ENCODE measurements at regions not wholly inside any gene's neighbourhood (a gene's known extent, or its start where the extent isn't known, plus 50 kb on each side); places are given as distances from the start of the nearest gene placed in this dataset.

GRCh38 chr7:142513178-142513955 lies 235.9 kb upstream of the PRSS1 start:
- Histone ChIP-seq H3K4me2 (ENCODE audit: low read depth, low read length) (no peak overlapping the region), H3K79me2 (ENCODE audit: insufficient read depth, low read length) (no peaks in the 10 kb centered on the region), H3K9me3 (ENCODE audit: low read length) (no peaks in the 10 kb centered on the region), H4K20me1 (ENCODE audit: insufficient read depth, low read length) (no peaks in the 10 kb centered on the region), H3K27ac (ENCODE audit: extremely low read length, insufficient read depth, low read length) (no peak overlapping the region), H3K36me3 (replicated peaks in 1 of 2; ENCODE audit: control insufficient read depth in 1 of 2, insufficient read depth in 2 of 2, low read length in 2 of 2) (no peaks in the 10 kb centered on the region), H2AFZ (ENCODE audit: low read length) (no peak overlapping the region), H3K4me3 (replicated peaks in 1 of 3; ENCODE audit: insufficient read depth in 1 of 3, low read depth in 2 of 3, low read length in 3 of 3) (no peak overlapping the region), H3K9ac (ENCODE audit: insufficient read depth, low read depth, low read length) (no peak overlapping the region), H3K4me1 (ENCODE audit: insufficient read depth, low read length) (no peaks in the 10 kb centered on the region), H3K27me3 (ENCODE audit: control insufficient read depth in 1 of 2, insufficient read depth in 2 of 2, low read length in 2 of 2) (peaks cover 0 to 3% of the 10 kb centered on the region in 2 experiments; a peak in 1 of 5 replicates)
- 9% methylated on average over 5 of the region's 5 CpGs for WGBS (ENCODE audit: low lambda C conversion rate)
- DNase-seq (ENCODE audit: low spot score) (no peak), ATAC-seq (no peak), FAIRE-seq (no peak)
- POLR2A ChIA-PET = no interaction called here
- BruUV-seq (replicated peaks) = no TSS peak
- no peak for TF ChIP-seq TEF (CRISPR knock-in tag; IDR thresholded peaks at IDR 0.05)
- TF ChIP-seq CREB1 (IDR thresholded peaks at IDR 0.05) = peak; percentile 66; the same call in 1 of the 2 replicates
- TF ChIP-seq CREB1 (CRISPR knock-in tag; IDR thresholded peaks at IDR 0.05) = no peak
- no peak for TF ChIP-seq HMG20B (CRISPR knock-in tag; conservative IDR thresholded peaks at IDR 0.05)
- intact Hi-C loops (cut with micrococcal nuclease; ENCODE audit: unreplicated experiment) = no loop called here
- in situ Hi-C loops (cut with HindIII; ENCODE audit: extremely low pct_ligation_motif_present, low pct_unique_long_range_greater_than_20kb) = no loop called here
- CTCF ChIA-PET (ENCODE audit: low intra/inter-chr PET ratio, low total read pairs) = no interaction called here

- intact Hi-C loops (cut with micrococcal nuclease; ENCODE audit: unreplicated experiment) = no loop called here
- no peaks in the 10 kb centered on the region for H3K36me3 ChIP-seq (replicated peaks in 1 of 2; ENCODE audit: control insufficient read depth in 1 of 2, insufficient read depth in 2 of 2, low read length in 2 of 2)
- CTCF ChIA-PET (ENCODE audit: low intra/inter-chr PET ratio, low total read pairs) = no interaction called here
Observed at GRCh38 chr7:142511801-142512200, 237.5 kb upstream of the PRSS1 start.

More at GRCh38 chr7:142511801-142512200, 237.5 kb upstream of the PRSS1 start:
- POLR2A ChIA-PET = no interaction called here
- WGBS (ENCODE audit: low lambda C conversion rate) = 30% methylated on average over 4 of the region's 7 CpGs
- TF ChIP-seq POLR2A (IDR thresholded peaks at IDR 0.05; ENCODE audit: insufficient read depth in 1 of 2, low read depth in 2 of 2, low read length in 2 of 2) = no peak
- no peak for TF ChIP-seq ATF4 (CRISPR knock-in tag; IDR thresholded peaks at IDR 0.05)
- TF ChIP-seq THYN1 (CRISPR knock-in tag; IDR thresholded peaks at IDR 0.05; ENCODE audit: borderline replicate concordance, low read depth) = no peak
- TF ChIP-seq BRF2 (CRISPR knock-in tag; IDR thresholded peaks at IDR 0.05) = no peak
- no peak for TF ChIP-seq SP1 (IDR thresholded peaks at IDR 0.05)
- no peak for TF ChIP-seq SP1 (CRISPR knock-in tag; IDR thresholded peaks at IDR 0.05)
- in situ Hi-C loops (cut with HindIII; ENCODE audit: extremely low pct_ligation_motif_present, low pct_unique_long_range_greater_than_20kb) = no loop called here
- no peak overlapping the region for H3K4me2 ChIP-seq (ENCODE audit: low read depth, low read length)
- H3K4me3 ChIP-seq (replicated peaks in 1 of 3; ENCODE audit: insufficient read depth in 1 of 3, low read depth in 2 of 3, low read length in 3 of 3) = no peak overlapping the region
- no peaks in the 10 kb centered on the region for H3K79me2 ChIP-seq (ENCODE audit: insufficient read depth, low read length)
- no peaks in the 10 kb centered on the region for H4K20me1 ChIP-seq (ENCODE audit: insufficient read depth, low read length)
- FAIRE-seq = no peak
- no peak overlapping the region for H3K27ac ChIP-seq (ENCODE audit: extremely low read length, insufficient read depth, low read length)
- no peak for DNase-seq (ENCODE audit: low spot score)
- BruUV-seq (replicated peaks) = no TSS peak
- no peak overlapping the region for H2AFZ ChIP-seq (ENCODE audit: low read length)
- no peaks in the 10 kb centered on the region for H3K4me1 ChIP-seq (ENCODE audit: insufficient read depth, low read length)
- H3K9me3 ChIP-seq (ENCODE audit: low read length) = no peaks in the 10 kb centered on the region
- H3K9ac ChIP-seq (ENCODE audit: insufficient read depth, low read depth, low read length) = no peak overlapping the region
- no peak for ATAC-seq
- H3K27me3 ChIP-seq (ENCODE audit: control insufficient read depth in 1 of 2, insufficient read depth in 2 of 2, low read length in 2 of 2) = peaks cover 0 to 3% of the 10 kb centered on the region in 2 experiments; a peak in 1 of 5 replicates
